ENCODE measurements at regions not wholly inside any gene's neighbourhood (a gene's known extent, or its start where the extent isn't known, plus 50 kb on each side); places are given as distances from the start of the nearest gene placed in this dataset.
A peak's percentile ranks its signal among the peaks of the same experiment; 100 is the strongest.

DNA sequence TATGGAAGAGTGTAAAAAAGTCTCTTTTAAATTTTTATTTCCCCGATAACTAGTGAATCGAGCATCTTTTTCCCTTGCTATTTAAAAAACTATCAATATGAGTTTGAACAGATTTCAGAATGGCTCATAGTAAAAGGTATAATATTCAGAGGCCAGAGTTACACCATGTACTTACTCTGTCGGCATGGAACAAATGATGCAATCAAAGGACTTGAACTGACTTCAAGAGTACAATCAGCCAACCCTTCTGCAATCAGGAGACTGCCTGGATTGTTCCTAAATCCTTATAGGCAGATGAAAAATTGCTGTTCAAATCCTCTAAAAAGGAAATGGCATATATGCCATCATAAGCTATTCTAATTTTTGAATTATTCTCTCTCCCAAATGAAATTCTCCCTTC lies 273.3 kb downstream of the SH2D1A start:
- TF ChIP-seq, protein P1, sequence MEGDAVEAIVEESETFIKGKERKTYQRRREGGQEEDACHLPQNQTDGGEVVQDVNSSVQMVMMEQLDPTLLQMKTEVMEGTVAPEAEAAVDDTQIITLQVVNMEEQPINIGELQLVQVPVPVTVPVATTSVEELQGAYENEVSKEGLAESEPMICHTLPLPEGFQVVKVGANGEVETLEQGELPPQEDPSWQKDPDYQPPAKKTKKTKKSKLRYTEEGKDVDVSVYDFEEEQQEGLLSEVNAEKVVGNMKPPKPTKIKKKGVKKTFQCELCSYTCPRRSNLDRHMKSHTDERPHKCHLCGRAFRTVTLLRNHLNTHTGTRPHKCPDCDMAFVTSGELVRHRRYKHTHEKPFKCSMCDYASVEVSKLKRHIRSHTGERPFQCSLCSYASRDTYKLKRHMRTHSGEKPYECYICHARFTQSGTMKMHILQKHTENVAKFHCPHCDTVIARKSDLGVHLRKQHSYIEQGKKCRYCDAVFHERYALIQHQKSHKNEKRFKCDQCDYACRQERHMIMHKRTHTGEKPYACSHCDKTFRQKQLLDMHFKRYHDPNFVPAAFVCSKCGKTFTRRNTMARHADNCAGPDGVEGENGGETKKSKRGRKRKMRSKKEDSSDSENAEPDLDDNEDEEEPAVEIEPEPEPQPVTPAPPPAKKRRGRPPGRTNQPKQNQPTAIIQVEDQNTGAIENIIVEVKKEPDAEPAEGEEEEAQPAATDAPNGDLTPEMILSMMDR (IDR thresholded peaks at IDR 0.05; ENCODE audit: insufficient read depth, low read length, severe bottlenecking): no peak
- H3K36me3 ChIP-seq (ENCODE audit: control insufficient read depth, insufficient read depth, low read length): no peaks in the 10 kb centered on the region
- H3K27me3 ChIP-seq (ENCODE audit: control insufficient read depth, insufficient read depth, low read length): no peaks in the 10 kb centered on the region
- H3K4me3 ChIP-seq (ENCODE audit: low read depth, low read length): no peak overlapping the region
- FAIRE-seq: no peak
- no peak for DNase-seq (ENCODE audit: low read depth)

- H3K4me3 ChIP-seq (ENCODE audit: low read depth, low read length): no peak overlapping the region
- TF ChIP-seq, protein P1 (IDR thresholded peaks at IDR 0.05; ENCODE audit: insufficient read depth, low read length, severe bottlenecking): no peak
- no peaks in the 10 kb centered on the region for H3K36me3 ChIP-seq (ENCODE audit: control insufficient read depth, insufficient read depth, low read length)
- FAIRE-seq: no peak
- no peaks in the 10 kb centered on the region for H3K27me3 ChIP-seq (ENCODE audit: control insufficient read depth, insufficient read depth, low read length)
- DNase-seq (ENCODE audit: low read depth): peak; percentile 91
These were observed 288.0 kb downstream of the SH2D1A start for GRCh38 chrX:124634363-124634762.

DNA sequence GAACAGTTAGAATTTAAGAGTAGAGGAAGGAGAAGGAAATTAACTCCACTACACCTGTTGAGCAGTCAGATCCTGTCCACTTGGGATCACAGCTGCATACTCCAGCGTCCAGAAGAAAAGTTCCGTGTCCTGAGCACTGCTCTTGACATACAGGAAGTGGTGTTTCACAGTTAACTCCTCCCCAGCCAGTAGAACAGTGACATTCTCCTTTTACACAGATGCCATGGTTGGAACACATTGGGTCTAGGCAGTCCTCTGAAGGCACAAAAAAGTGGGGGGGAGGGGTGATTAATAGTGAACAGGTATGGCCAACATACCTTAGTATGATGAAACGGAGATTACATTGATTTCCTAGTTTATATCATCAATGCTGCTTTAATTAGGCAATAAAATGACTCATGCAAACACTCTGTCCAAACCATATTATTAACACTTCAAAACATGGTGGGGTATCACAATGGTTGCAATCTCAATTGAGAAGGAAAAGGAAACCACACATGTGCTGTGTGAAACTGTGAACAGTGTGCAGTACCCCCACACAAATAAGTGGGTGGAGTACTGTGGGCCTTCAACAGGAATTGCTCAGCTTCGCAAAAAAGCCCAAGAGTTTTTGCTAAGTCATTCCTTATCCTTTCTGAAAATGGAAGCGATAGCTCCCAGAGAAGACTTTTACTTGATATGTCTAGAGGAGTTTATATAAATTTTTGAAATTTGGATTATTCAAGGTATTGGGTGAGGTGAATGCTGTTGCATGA lies 295.6 kb downstream of the SH2D1A start:
- no peaks in the 10 kb centered on the region for H3K27me3 ChIP-seq (ENCODE audit: control insufficient read depth, insufficient read depth, low read length)
- no peak overlapping the region for H3K4me3 ChIP-seq (ENCODE audit: low read depth, low read length)
- TF ChIP-seq, protein P1 (IDR thresholded peaks at IDR 0.05; ENCODE audit: insufficient read depth, low read length, severe bottlenecking): no peak
- DNase-seq (ENCODE audit: low read depth) (peak; percentile 52), FAIRE-seq (no peak)
- no peaks in the 10 kb centered on the region for H3K36me3 ChIP-seq (ENCODE audit: control insufficient read depth, insufficient read depth, low read length)

DNA sequence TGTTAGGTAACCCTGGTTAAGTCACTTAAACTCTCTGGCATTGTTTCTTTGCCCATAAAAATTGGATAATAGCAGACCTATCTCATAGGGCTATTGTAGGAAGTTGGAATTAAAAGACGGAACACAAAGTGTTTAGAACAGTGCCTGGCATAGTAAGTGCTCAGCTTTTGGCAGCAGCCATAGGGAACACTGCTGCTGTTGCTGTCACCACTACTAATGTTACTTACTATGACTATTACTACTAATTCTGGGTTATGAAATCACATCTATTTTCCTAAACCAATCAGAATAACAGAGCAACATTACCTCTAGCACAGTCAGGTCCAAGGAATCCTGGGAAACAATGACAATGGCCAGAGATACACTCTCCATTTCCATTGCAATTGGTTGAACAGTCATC lies 300.0 kb downstream of the SH2D1A start:
- Histone ChIP-seq H3K36me3 (ENCODE audit: control insufficient read depth, insufficient read depth, low read length) (no peaks in the 10 kb centered on the region), H3K27me3 (ENCODE audit: control insufficient read depth, insufficient read depth, low read length) (no peaks in the 10 kb centered on the region), H3K4me3 (ENCODE audit: low read depth, low read length) (no peak overlapping the region)
- TF ChIP-seq, protein P1 (IDR thresholded peaks at IDR 0.05; ENCODE audit: insufficient read depth, low read length, severe bottlenecking): no peak
- FAIRE-seq (no peak), DNase-seq (ENCODE audit: low read depth) (no peak)

- no peak overlapping the region for H3K4me3 ChIP-seq (ENCODE audit: low read depth, low read length)
- no peak for DNase-seq (ENCODE audit: low read depth)
- no peak for FAIRE-seq
These were observed 304.7 kb downstream of the SH2D1A start for GRCh38 chrX:124651031-124651430.

More at GRCh38 chrX:124651031-124651430, 304.7 kb downstream of the SH2D1A start:
- TF ChIP-seq, protein P1 (IDR thresholded peaks at IDR 0.05; ENCODE audit: insufficient read depth, low read length, severe bottlenecking): no peak
- H3K27me3 ChIP-seq (ENCODE audit: control insufficient read depth, insufficient read depth, low read length): no peaks in the 10 kb centered on the region
- H3K36me3 ChIP-seq (ENCODE audit: control insufficient read depth, insufficient read depth, low read length): no peaks in the 10 kb centered on the region

Data from bronchial epithelial cell (primary cell).